AG10803 (cell line): ENCODE measurements at regions not wholly inside any gene's neighbourhood (a gene's known extent, or its start where the extent isn't known, plus 50 kb on each side); places are given as distances from the start of the nearest gene placed in this dataset.
A peak's percentile ranks its signal among the peaks of the same experiment; 100 is the strongest.

Source experiments
- DNase-seq: peaks from one replicate; pipeline ENCODE4 v3.0.0; 2010; ENCODE audit warnings: low read depth
- H3K4me3 ChIP-seq: 2 replicates; pipeline ENCODE4 v1.5.1; 2011; ENCODE audit warnings: mild to moderate bottlenecking, low read length, control low read depth
- CTCF ChIP-seq: conservative IDR thresholded peaks from 2 replicates; pipeline ENCODE4 v1.5.1; 2011; ENCODE audit warnings: mild to moderate bottlenecking, low read length, control low read depth, inconsistent platforms

- no peak for TF ChIP-seq CTCF
- DNase-seq, result no peak
Observed at GRCh38 chr4:111113591-111113990, 490.7 kb upstream of the PITX2 start.

DNA sequence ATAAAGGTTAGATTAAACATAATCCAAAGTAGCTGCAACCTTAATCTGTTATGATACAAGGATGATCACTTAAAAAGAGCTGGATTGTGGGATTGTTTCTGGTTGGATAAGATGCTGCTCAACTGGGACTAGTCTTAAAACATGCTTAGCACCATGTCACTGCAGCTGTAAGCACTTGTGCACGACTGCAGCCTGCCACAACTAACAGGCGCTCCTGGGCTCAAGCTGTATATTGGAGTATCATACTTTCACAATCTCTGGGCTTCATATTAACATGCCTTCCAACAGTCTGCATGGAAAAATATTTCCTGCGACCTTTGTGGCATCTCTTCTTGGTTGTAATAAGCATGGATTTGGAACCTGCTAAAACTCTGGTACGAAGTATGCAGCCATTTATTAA, 493.0 kb upstream of the PITX2 start:
- no peak overlapping the region for H3K4me3 ChIP-seq
- DNase-seq, result no peak
- TF ChIP-seq CTCF, result no peak

More at GRCh38 chr4:111113591-111113990, 490.7 kb upstream of the PITX2 start:
- no peak overlapping the region for H3K4me3 ChIP-seq

- DNase-seq, result no peak
- no peak overlapping the region for H3K4me3 ChIP-seq
- no peak for TF ChIP-seq CTCF
Observed at GRCh38 chr4:111120191-111120590, 497.3 kb upstream of the PITX2 start.

DNA sequence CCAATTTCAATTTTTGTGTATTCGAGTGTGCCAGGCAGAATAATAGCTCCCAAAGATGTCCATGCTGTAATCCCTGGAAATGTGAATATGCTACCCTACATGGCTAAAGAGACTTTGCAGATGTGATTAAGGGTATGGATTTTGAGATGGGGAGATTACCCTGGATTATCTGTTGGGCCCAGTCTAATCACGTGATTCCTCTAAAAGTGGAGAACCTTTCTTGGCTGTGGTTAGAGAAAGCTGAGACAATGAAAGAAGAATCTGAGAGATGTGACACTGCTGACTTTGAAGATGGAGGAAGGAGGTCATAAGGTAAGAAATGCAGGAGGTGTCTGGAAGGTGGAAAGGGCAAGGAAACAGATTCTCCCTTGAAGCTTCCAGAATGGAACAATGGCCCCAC, 503.5 kb upstream of the PITX2 start:
- H3K4me3 ChIP-seq, result no peak overlapping the region
- no peak for DNase-seq
- TF ChIP-seq CTCF, result no peak

GRCh38 chr4:111127841-111128240, 505.0 kb upstream of the PITX2 start:
- no peak for TF ChIP-seq CTCF
- no peak overlapping the region for H3K4me3 ChIP-seq
- DNase-seq, result no peak

DNA sequence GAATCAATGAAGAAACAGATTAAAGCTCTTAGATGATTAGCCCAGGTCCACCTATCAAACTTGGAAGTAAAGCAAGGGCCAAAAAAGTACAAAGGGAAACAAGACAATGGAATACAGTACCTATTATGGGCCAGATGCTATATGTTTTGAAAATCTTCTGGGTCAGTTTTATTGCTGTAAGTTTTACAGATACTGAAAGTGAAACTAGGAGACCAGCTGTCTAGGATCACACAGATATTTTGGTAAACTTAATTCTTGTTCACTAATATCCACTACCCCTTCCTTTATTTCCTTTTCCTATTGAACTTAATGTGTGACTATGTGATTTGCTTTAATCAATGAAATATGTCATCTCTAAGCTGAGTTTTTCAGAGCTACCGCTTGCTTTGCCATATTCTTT, 505.4 kb upstream of the PITX2 start:
- no peak for TF ChIP-seq CTCF
- DNase-seq, result no peak
- no peak overlapping the region for H3K4me3 ChIP-seq

GRCh38 chr4:111136438-111136837, 513.6 kb upstream of the PITX2 start:
- H3K4me3 ChIP-seq, result no peak overlapping the region
- DNase-seq, result peak; percentile 65
- peak; percentile 58 for TF ChIP-seq CTCF
